ENCODE measurements at regions not wholly inside any gene's neighbourhood (a gene's known extent, or its start where the extent isn't known, plus 50 kb on each side); places are given as distances from the start of the nearest gene placed in this dataset.
A peak's percentile ranks its signal among the peaks of the same experiment; 100 is the strongest.

DNA sequence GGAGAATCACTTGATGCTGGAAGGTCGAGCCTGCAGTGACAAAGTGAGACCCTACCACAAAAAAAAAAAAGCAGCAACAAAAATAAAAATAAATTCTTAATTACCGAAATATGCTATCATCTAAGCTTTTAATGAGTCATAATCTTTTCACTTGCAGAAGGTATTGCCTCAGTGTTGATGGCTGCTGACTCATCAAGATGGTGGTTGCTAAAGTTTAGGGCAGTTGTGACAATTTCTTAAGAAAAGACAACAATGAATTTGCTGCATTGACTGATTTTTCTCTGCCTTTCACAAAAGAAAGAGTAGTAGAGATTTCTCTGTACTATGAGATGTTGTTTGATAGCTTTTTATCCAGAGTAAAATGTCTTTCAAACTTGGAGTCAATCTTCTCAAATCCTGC is 1809.0 kb downstream of the SUCLG1 start (continued):
- 0 out of 2 replicates have a peak, but pooled peaks have one; percentile 31 for TF ChIP-seq JUNB (CRISPR knock-in tag; conservative IDR thresholded peaks at IDR 0.05)

DNA sequence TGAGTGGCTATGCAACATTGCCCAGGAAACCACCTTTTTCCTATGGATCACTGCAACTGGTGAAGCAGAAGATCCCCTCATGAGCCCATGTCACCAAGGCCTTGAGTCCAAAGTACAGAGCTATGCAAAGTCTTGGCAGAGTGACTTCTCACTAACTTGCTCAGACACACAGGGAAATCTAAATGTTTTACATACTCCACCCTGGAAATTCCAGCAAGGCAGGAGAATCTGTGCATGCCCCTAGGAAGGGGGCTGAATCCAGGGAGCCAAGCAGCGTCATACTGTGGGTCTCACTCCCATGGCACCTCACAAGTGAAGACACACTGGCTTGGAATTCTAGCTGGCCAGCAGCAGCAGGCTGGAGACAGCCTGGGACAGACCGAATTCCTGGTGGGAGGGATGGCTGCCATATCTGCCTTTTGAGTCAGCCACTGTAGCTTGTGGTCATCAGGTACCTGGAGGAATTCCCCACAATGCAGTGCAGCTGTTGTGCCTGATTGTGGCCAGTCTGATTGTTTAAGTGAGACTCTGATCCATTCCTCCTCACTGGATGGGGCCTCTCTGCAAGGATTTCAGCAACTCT is 1817.4 kb downstream of the SUCLG1 start:
- no peaks in the 10 kb centered on the region for H3K4me1 ChIP-seq (replicated peaks in 1 of 2; ENCODE audit: control insufficient read depth in 2 of 2, insufficient read depth in 2 of 2, low read length in 2 of 2)
- in situ Hi-C loops (cut with MboI): no loop called here
- DNase-seq (ENCODE audit: extremely low read depth in 1 of 4, low spot score in 3 of 4): no peak
- FAIRE-seq: no peak
- ChIA-PET CTCF (ENCODE audit: low intra/inter-chr PET ratio) (no interaction called here), POLR2A (no interaction called here)
- ATAC-seq: no peak
- H2AFZ ChIP-seq (ENCODE audit: low read depth, low read length): no peak overlapping the region
- WGBS (ENCODE audit: insufficient coverage, low coverage, missing lambda C conversion rate): 18% methylated on average over 2 of the region's 2 CpGs
- H3K9me3 ChIP-seq (replicated peaks; ENCODE audit: control insufficient read depth, insufficient read depth, low read depth, low read length): no peaks in the 10 kb centered on the region
- TF ChIP-seq, protein P1, sequence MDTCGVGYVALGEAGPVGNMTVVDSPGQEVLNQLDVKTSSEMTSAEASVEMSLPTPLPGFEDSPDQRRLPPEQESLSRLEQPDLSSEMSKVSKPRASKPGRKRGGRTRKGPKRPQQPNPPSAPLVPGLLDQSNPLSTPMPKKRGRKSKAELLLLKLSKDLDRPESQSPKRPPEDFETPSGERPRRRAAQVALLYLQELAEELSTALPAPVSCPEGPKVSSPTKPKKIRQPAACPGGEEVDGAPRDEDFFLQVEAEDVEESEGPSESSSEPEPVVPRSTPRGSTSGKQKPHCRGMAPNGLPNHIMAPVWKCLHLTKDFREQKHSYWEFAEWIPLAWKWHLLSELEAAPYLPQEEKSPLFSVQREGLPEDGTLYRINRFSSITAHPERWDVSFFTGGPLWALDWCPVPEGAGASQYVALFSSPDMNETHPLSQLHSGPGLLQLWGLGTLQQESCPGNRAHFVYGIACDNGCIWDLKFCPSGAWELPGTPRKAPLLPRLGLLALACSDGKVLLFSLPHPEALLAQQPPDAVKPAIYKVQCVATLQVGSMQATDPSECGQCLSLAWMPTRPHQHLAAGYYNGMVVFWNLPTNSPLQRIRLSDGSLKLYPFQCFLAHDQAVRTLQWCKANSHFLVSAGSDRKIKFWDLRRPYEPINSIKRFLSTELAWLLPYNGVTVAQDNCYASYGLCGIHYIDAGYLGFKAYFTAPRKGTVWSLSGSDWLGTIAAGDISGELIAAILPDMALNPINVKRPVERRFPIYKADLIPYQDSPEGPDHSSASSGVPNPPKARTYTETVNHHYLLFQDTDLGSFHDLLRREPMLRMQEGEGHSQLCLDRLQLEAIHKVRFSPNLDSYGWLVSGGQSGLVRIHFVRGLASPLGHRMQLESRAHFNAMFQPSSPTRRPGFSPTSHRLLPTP (IDR thresholded peaks at IDR 0.05; ENCODE audit: borderline replicate concordance, extremely low read depth, insufficient read length): no peak
- no peak for TF ChIP-seq SMAD2 (IDR thresholded peaks at IDR 0.05; ENCODE audit: low read depth, low read length)
- TF ChIP-seq, protein P2, sequence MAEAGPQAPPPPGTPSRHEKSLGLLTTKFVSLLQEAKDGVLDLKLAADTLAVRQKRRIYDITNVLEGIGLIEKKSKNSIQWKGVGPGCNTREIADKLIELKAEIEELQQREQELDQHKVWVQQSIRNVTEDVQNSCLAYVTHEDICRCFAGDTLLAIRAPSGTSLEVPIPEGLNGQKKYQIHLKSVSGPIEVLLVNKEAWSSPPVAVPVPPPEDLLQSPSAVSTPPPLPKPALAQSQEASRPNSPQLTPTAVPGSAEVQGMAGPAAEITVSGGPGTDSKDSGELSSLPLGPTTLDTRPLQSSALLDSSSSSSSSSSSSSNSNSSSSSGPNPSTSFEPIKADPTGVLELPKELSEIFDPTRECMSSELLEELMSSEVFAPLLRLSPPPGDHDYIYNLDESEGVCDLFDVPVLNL (CRISPR knock-in tag; IDR thresholded peaks at IDR 0.05; ENCODE audit: low read depth): no peak
- TF ChIP-seq, protein P3, sequence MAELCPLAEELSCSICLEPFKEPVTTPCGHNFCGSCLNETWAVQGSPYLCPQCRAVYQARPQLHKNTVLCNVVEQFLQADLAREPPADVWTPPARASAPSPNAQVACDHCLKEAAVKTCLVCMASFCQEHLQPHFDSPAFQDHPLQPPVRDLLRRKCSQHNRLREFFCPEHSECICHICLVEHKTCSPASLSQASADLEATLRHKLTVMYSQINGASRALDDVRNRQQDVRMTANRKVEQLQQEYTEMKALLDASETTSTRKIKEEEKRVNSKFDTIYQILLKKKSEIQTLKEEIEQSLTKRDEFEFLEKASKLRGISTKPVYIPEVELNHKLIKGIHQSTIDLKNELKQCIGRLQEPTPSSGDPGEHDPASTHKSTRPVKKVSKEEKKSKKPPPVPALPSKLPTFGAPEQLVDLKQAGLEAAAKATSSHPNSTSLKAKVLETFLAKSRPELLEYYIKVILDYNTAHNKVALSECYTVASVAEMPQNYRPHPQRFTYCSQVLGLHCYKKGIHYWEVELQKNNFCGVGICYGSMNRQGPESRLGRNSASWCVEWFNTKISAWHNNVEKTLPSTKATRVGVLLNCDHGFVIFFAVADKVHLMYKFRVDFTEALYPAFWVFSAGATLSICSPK (IDR thresholded peaks at IDR 0.05; ENCODE audit: borderline replicate concordance): no peak
- no peak for TF ChIP-seq ZNF76 (CRISPR knock-in tag; IDR thresholded peaks at IDR 0.05; ENCODE audit: borderline replicate concordance)
- H3K36me3 ChIP-seq (ENCODE audit: control insufficient read depth, insufficient read depth, low read length): no peaks in the 10 kb centered on the region
- H3K9me1 ChIP-seq (ENCODE audit: control insufficient read depth, insufficient read depth, low read length): no peaks in the 10 kb centered on the region
- intact Hi-C loops (cut with micrococcal nuclease): no loop called here
- no TSS peak for BruUV-seq (replicated peaks)
- H4K20me1 ChIP-seq (replicated peaks; ENCODE audit: control insufficient read depth, insufficient read depth, low read length): no peaks in the 10 kb centered on the region
- H3K79me2 ChIP-seq (ENCODE audit: control insufficient read depth, insufficient read depth, low read length): no peaks in the 10 kb centered on the region
- no peak overlapping the region for H3K27ac ChIP-seq (ENCODE audit: extremely low read depth, low read depth, low read length)
- H3K9ac ChIP-seq (ENCODE audit: insufficient read depth in 1 of 2, low read depth in 2 of 2, low read length in 2 of 2): no peak overlapping the region
- no peaks in the 10 kb centered on the region for H3K27me3 ChIP-seq (ENCODE audit: control insufficient read depth in 2 of 2, insufficient read depth in 2 of 2, low read length in 2 of 2)
- no peak overlapping the region for H3K4me2 ChIP-seq (ENCODE audit: insufficient read depth, low read length)
- no peak overlapping the region for H3K4me3 ChIP-seq
